HG02571 (cell line): ENCODE measurements at regions not wholly inside any gene's neighbourhood (a gene's known extent, or its start where the extent isn't known, plus 50 kb on each side); places are given as distances from the start of the nearest gene placed in this dataset.
"Not testable (repeated sequence)": the region's sequence is repeated elsewhere in the genome, so short reads cannot be mapped to it uniquely, and the experiment has no call there.

Source experiments
- ATAC-seq: cut with Tn5 transposase; IDR thresholded peaks from one replicate; pipeline ENCODE4 v1.9.1; 2021; ENCODE audit warnings: mild to moderate bottlenecking, moderate library complexity; ENCODE audit not compliant: unreplicated experiment

- ATAC-seq, result no peak
Observed at GRCh38 chr15:70378126-70379031, 280.7 kb upstream of the TLE3 start.

- no peak for ATAC-seq
Observed at GRCh38 chr15:70376929-70377691, 279.4 kb upstream of the TLE3 start.

- no peak for ATAC-seq
Observed at GRCh38 chr15:70376031-70376928, 278.6 kb upstream of the TLE3 start.

DNA sequence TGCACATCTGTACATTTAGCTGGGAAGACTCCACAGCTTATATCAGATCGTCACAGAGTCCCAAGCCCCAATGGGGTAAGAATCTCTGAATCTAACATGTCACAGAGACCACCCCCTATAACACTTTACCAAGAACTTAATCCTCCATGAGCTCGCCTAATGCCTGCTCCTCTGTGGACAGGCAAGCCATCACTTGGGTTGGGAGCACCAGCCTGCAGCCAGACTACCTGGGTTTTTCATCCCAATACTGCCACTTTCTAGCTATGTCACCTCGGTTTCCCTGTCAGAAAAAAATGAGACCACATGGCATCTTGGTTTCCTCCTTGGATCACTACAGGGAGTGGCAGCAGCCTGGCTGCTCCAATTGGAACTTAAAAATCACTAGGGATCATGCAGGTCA is 277.9 kb upstream of the TLE3 start:
- ATAC-seq, result no peak

DNA sequence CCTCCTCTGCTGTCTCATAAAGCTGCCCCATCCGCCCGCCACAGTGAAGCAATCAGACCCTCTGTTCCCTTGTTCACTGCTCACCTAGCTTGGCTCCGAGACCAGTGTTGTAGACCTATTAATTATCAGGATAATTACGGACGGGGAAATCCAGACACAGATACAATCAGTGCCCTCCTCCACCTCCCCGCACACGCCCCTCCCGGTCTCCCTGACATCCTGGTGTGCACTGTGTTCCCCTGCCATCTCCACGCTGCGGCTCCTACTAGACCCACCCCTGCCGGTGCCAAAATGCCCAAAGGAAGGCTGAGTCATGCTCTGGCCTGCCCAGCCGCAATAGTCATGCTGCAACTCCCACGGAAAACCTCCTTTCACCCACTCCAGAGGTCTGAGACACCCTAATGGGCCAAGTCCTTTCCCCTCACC is 277.3 kb upstream of the TLE3 start:
- ATAC-seq, result no peak

- no peak for ATAC-seq
Observed at GRCh38 chr15:70374096-70374495, 276.4 kb upstream of the TLE3 start.

DNA sequence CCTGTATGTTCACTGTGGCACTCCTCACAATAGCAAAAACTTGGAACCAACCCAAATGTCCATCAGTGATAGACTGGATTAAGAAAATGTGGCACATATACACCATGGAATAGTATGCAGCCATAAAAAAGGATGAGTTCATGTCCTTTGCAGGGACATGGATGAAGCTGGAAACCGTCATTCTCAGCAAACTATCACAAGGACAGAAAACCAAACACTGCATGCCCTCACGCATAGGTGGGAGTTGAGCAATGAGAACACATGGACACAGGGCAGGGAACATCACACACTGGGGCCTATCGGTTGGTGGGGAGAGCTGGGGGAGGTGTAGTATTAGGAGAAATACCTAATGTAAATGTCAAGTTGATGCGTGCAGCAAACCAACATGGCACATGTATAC is 275.7 kb upstream of the TLE3 start:
- ATAC-seq, result not testable (repeated sequence)

GRCh38 chr15:70367913-70368705 is 270.4 kb upstream of the TLE3 start:
- ATAC-seq, result not testable (repeated sequence)

DNA sequence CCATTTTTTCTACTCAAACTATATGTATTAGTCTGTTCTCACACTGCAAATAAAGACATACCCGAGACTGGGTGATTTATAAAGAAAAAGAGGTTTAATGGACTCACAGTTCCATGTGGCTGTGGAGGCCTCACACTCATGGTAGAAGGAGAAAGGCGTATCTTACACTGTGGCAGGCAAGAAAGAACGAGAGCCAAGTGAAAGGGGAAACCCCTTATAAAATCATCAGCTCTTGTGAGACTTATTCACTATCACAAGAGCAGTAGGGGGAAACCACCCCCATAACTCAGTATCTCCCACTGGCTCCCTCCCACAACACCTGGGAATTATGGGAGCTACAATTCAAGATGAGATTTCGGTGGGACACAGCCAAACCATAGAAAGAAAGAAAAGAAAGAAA is 266.3 kb upstream of the TLE3 start:
- not testable (repeated sequence) for ATAC-seq

GRCh38 chr15:70362886-70363285 is 265.2 kb upstream of the TLE3 start:
- no peak for ATAC-seq

DNA sequence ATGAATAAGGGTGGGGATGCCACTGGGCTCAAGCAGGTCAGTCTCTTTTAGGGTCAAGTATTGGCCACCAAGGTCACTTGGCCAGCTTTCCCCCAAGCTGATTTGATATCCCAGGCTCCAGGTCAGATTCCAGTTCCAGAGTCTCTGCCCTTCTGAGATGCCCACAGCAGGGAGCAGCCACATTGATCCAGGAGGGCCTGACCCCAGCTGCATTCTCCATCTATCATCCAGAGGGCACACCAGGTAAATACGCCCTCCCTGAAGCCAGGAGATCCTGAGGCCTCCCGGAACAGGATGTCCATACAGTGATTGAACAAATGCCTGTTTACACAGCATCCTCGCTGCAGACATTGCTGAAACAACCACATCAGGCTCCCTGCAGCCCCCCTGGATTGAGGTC is 264.6 kb upstream of the TLE3 start:
- no peak for ATAC-seq

DNA sequence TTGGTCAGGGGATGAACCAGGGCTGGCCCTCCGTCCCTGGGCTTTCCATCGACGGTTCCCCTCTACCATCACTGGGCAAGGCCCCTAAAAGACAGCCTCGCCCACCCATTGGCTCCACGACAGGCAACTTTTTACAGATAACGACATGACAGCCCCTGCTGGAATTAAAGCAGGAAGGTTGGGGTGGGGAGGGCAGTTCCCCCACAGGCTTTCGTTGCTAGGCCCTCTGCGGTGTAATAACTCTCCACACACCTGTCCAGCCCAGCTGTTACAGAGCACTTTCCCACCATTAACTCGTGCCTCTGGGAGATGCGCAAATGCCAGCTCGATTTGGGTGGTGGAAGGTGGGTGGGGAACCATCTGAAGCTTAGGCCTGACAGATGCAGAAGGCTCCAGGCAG is 264.2 kb upstream of the TLE3 start:
- no peak for ATAC-seq

- no peak for ATAC-seq
Observed at GRCh38 chr15:70361106-70361505, 263.4 kb upstream of the TLE3 start.

- no peak for ATAC-seq
Observed at GRCh38 chr15:70358871-70359647, 261.3 kb upstream of the TLE3 start.

- ATAC-seq, result no peak
Observed at GRCh38 chr15:70358011-70358819, 260.5 kb upstream of the TLE3 start.

- ATAC-seq, result no peak
Observed at GRCh38 chr15:70357453-70357852, 259.7 kb upstream of the TLE3 start.

- no peak for ATAC-seq
Observed at GRCh38 chr15:70356919-70357318, 259.2 kb upstream of the TLE3 start.

DNA sequence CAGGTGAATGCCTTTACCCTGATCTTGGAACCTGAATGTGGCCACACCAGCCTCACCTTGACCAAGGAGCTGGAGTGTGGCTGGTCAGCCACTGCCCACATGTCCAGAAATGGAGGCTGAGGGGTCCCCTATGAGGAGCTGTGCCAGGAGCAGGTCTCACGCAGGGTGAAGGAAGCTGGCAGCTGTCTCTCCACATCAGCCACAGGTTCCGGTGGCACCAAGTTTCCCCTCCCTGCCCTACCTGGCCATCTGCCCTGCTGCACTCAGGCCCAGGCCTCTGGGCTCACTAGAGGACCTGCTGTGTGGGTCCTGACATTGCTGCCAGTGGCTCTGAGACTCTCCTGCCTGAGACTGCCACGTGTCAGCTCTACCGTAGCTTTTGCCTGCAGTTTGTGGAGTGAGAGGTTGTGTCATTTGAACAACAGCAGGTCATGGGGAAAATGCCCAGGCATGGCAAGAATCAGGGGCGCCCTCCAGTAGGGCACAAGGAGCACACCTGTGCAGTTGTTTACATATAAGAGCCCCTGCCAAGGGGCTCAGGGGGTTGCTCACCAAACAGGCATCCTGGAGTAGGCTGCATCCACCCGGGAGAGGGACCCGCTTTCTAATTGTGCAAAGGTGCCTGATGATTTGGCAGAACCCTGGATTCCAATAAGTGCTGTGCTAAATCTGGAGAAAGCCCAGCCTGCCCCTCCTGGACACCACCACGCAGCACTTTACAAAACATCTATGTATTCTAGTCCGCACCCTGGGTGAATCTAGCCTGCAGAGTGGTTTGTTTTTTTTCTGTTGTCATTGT is 258.5 kb upstream of the TLE3 start:
- ATAC-seq, result no peak
